ENCODE measurements at regions not wholly inside any gene's neighbourhood (a gene's known extent, or its start where the extent isn't known, plus 50 kb on each side); places are given as distances from the start of the nearest gene placed in this dataset.

DNA sequence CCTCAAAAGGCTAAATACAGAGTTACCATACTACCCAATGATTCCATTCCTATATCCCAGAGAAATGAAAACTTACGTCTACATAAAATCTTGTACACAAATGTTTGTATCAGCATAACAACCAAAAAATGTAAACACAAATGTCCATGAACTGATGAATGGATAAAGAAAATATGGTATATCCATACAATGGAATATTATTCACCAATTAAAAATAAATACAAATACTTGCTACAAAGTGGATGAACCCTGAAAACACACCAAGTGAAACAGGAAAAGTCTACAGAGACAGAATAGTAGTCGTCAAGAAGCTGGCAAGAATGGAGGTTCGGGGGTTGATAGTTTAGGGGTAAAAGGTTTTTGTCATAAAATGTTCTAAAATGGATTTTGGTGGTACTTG is 54.0 kb upstream of the ANKRD28 start:
- no peak overlapping the region for H3K4me3 ChIP-seq (ENCODE audit: low read length in 2 of 2)
- no peak overlapping the region for H3K27ac ChIP-seq (ENCODE audit: low read depth in 1 of 2, low read length in 2 of 2)
- intact Hi-C loops (cut with DNase I) = no loop called here
- DNase-seq (no peak), ATAC-seq (ENCODE audit: low FRiP score) (no peak)
- no peaks in the 10 kb centered on the region for H3K4me1 ChIP-seq (ENCODE audit: control insufficient read depth in 1 of 2, insufficient read depth in 2 of 2, low read length in 2 of 2)
- no peaks in the 10 kb centered on the region for H3K27me3 ChIP-seq (ENCODE audit: control insufficient read depth in 1 of 2, insufficient read depth in 2 of 2, low read length in 1 of 2)
- H3K36me3 ChIP-seq (ENCODE audit: control insufficient read depth in 1 of 2, insufficient read depth in 2 of 2, low read length in 1 of 2) = no peaks in the 10 kb centered on the region
- H3K9me3 ChIP-seq (ENCODE audit: control insufficient read depth, low read length) = no peaks in the 10 kb centered on the region
- 97% methylated on average over 3 of the region's 3 CpGs for WGBS, 2 donors

DNA sequence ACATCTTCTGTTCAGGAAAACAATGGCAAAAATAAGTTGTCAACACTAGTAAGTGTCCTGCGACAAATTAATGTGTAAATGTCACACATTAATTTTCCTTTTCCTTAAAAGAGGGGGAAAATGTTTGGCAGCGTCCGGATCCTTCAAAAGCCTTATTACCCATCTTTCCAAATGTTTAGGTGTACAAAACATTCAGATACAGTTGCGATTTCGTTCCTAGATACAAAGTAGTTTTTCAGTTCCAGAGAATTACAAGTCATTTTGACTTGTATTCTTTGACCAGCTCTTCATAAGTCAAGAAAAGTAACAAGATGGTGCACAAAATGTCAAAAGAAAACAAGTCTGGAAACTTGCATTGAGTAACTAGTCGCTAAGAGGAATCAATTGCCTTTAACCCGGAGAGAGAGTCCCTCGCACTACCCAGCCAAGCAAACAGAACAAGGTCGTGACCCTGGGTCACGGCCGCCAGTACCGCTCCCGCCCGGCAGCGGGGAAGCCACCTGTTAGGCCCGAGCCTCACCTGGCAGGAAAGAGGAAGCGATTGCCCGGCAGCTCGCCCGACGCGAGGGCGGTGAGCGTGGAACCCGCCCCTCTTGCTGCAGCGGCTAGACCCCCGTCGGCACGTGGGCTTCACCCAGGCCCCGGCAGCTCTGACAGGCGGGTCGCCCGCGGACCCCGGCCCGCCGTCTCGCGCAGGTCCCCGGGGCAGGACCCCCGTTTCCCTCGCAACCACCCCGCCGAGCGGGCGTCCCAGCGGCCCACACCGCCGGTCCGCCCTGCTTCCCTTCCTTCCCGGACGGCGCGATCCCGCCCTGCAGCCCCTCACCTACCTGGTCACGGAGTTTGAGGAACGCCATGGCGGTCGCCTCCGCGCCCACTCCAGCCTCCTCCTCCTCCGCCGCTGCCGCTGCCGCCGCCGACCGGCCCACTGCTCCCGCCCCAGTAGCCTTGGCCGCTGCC is 61.0 kb upstream of the ANKRD28 start:
- ATAC-seq (ENCODE audit: low FRiP score) (peak; percentile 34), DNase-seq (peak; percentile 57 to 78)
- Histone ChIP-seq H3K4me3 (ENCODE audit: low read length in 2 of 2) (peak overlapping the region; percentile 79 to 82), H3K27ac (ENCODE audit: low read depth in 1 of 2, low read length in 2 of 2) (no peak overlapping the region), H3K4me1 (ENCODE audit: control insufficient read depth in 1 of 2, insufficient read depth in 2 of 2, low read length in 2 of 2) (no peaks in the 10 kb centered on the region), H3K27me3 (ENCODE audit: control insufficient read depth in 1 of 2, insufficient read depth in 2 of 2, low read length in 1 of 2) (no peaks in the 10 kb centered on the region), H3K36me3 (ENCODE audit: control insufficient read depth in 1 of 2, insufficient read depth in 2 of 2, low read length in 1 of 2) (no peaks in the 10 kb centered on the region), H3K9me3 (ENCODE audit: control insufficient read depth, low read length) (no peaks in the 10 kb centered on the region)
- WGBS, 2 donors = 5 to 6% methylated on average over 47 to 70 of the region's 70 CpGs
- intact Hi-C loops (cut with DNase I) = loop anchor here in 1 of 2 donors (5.0 kb wide), 1 partner anchor 33 kb away; no protein-coding TSS in a partner anchor

DNA sequence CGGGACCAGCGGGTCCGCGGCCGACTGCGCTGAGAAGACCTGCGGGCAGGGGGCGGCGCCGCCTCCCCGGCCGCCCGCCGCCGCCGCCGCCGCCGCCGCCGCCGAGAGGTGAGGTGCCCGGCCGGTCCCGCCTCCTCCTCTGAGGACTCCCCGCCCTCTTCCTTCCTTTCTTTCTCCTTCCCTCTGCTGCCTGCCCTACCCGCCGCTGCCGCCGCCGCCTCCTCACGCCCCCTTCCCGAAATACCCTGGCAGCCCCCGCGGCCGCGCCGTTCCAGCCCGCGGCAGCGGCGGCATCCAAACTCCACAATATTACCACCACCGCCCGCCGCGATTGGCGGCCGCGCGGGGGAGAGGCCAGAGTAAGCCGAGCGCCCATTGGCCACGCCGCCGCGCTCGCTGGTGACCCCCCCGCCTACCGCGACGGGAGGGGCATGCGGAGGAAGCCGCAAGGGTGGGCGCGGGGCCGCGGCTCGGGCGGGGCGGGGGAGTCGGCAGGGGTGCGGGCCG is 61.8 kb upstream of the ANKRD28 start:
- no peaks in the 10 kb centered on the region for H3K27me3 ChIP-seq (ENCODE audit: control insufficient read depth in 1 of 2, insufficient read depth in 2 of 2, low read length in 1 of 2)
- WGBS, 2 donors = 1% methylated on average over 33 to 73 of the region's 73 CpGs
- ATAC-seq (ENCODE audit: low FRiP score) = peak; percentile 95
- peak; percentile 84 to 94 for DNase-seq
- no peaks in the 10 kb centered on the region for H3K9me3 ChIP-seq (ENCODE audit: control insufficient read depth, low read length)
- H3K27ac ChIP-seq (ENCODE audit: low read depth in 1 of 2, low read length in 2 of 2) = no peak overlapping the region
- H3K36me3 ChIP-seq (ENCODE audit: control insufficient read depth in 1 of 2, insufficient read depth in 2 of 2, low read length in 1 of 2) = no peaks in the 10 kb centered on the region
- intact Hi-C loops (cut with DNase I) = loop anchor here in 1 of 2 donors (5.0 kb wide), 1 partner anchor 33 kb away; no protein-coding TSS in a partner anchor
- no peaks in the 10 kb centered on the region for H3K4me1 ChIP-seq (ENCODE audit: control insufficient read depth in 1 of 2, insufficient read depth in 2 of 2, low read length in 2 of 2)
- peak overlapping the region; percentile 79 to 82 for H3K4me3 ChIP-seq (ENCODE audit: low read length in 2 of 2)

DNA sequence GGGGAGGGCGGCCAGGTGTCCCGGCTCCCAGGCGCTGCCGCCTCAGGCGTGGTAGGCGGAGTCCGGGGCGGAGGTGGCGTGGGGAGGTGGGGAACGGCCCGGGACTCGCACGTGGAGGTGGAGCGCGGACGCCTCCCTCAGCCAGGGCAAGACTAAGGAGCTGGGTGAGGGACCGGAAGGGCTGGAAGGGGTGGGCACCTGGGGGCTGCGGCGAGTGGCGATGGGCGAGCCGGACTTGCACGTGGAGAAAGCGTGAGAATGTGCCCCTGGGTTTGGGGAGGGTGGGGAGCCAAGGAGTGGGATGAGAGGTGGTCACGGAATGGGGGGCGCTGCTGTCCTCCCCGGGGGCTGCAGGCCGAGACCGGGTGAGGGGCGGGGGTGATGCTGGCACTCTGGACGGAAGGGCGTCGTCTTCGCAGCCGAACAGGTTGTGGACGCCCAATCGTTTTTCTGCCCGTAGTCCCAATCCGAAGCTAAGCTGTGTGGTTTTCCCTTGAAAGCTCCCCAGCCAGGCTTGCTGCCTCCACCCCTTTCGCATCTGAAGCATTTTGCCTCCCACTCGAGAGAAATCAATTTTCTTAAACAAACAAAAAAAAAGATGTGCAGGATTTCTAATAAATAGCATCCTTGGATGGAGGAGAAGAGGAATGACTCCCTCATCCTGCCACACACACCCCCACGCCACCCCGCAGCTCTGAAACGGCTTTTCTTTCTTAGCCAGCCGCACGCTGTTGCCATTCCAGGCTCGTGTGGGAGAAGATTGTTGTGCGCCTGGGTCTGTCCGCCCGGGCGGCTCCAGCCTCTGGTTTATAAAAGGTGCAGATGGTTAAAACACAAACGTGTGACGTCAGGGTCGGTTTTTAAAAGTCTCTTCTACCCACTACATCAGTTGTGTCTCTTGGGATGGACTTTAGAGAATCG is 62.5 kb upstream of the ANKRD28 start:
- no peaks in the 10 kb centered on the region for H3K4me1 ChIP-seq (ENCODE audit: control insufficient read depth in 1 of 2, insufficient read depth in 2 of 2, low read length in 2 of 2)
- intact Hi-C loops (cut with DNase I) = no loop called here
- no peaks in the 10 kb centered on the region for H3K9me3 ChIP-seq (ENCODE audit: control insufficient read depth, low read length)
- peak overlapping the region; percentile 79 to 82 for H3K4me3 ChIP-seq (ENCODE audit: low read length in 2 of 2)
- ATAC-seq (ENCODE audit: low FRiP score) (peak; percentile 83), DNase-seq (peak; percentile 61 to 78)
- no peaks in the 10 kb centered on the region for H3K27me3 ChIP-seq (ENCODE audit: control insufficient read depth in 1 of 2, insufficient read depth in 2 of 2, low read length in 1 of 2)
- 0 to 1% methylated on average over 45 to 55 of the region's 55 CpGs for WGBS, 2 donors
- peak overlapping the region in 1 of 2 donors; percentile 24 for H3K27ac ChIP-seq (ENCODE audit: low read depth in 1 of 2, low read length in 2 of 2)
- H3K36me3 ChIP-seq (ENCODE audit: control insufficient read depth in 1 of 2, insufficient read depth in 2 of 2, low read length in 1 of 2) = no peaks in the 10 kb centered on the region

DNA sequence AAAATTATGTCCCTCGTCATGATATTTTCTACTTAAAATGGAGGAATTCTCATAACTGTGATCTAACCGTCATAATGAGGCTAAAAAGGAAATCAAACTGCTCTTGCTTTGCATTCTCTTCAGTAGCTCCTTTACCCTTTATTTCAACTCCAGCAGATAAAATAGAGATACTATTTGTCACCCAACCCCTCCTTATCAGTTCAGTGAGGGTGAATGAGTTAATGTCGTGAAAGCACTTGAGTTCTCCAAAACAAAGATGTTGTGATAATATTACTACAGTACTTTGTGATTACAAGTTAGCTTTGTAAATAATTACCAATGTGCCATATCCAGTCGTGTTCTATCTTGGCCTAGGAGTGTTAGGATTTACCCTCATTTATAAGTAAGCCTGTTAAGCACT is 63.4 kb upstream of the ANKRD28 start:
- no peak for ATAC-seq (ENCODE audit: low FRiP score)
- no peaks in the 10 kb centered on the region for H3K9me3 ChIP-seq (ENCODE audit: control insufficient read depth, low read length)
- no peak overlapping the region for H3K27ac ChIP-seq (ENCODE audit: low read depth in 1 of 2, low read length in 2 of 2)
- H3K4me1 ChIP-seq (ENCODE audit: control insufficient read depth in 1 of 2, insufficient read depth in 2 of 2, low read length in 2 of 2) = no peaks in the 10 kb centered on the region
- no peaks in the 10 kb centered on the region for H3K36me3 ChIP-seq (ENCODE audit: control insufficient read depth in 1 of 2, insufficient read depth in 2 of 2, low read length in 1 of 2)
- no peak overlapping the region for H3K4me3 ChIP-seq (ENCODE audit: low read length in 2 of 2)
- 50 to 61% methylated on average over 4 of the region's 4 CpGs for WGBS, 2 donors
- intact Hi-C loops (cut with DNase I) = no loop called here
- no peaks in the 10 kb centered on the region for H3K27me3 ChIP-seq (ENCODE audit: control insufficient read depth in 1 of 2, insufficient read depth in 2 of 2, low read length in 1 of 2)
- DNase-seq = no peak

DNA sequence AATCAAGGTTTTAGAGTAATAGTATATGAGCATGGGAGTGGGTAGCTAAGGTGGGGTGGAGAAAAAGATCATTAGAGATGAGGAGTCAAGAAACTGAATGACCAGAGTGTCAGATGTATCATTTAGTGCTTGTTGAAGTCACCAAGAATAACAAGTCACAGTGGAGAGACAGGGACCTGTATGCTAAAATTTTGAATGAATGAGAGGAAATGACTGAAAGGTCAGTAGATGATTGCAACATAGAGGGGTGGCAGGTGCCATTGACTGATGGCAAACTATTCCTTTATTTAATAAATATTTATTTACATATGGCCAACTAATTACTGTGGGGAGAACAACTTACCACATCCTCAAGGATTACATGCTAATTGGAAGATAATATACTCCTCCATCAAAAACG is 75.0 kb upstream of the ANKRD28 start:
- Histone ChIP-seq H3K9me3 (ENCODE audit: control insufficient read depth, low read length) (no peaks in the 10 kb centered on the region), H3K4me3 (ENCODE audit: low read length in 2 of 2) (no peak overlapping the region), H3K27me3 (ENCODE audit: control insufficient read depth in 1 of 2, insufficient read depth in 2 of 2, low read length in 1 of 2) (no peaks in the 10 kb centered on the region), H3K27ac (ENCODE audit: low read depth in 1 of 2, low read length in 2 of 2) (no peak overlapping the region), H3K4me1 (ENCODE audit: control insufficient read depth in 1 of 2, insufficient read depth in 2 of 2, low read length in 2 of 2) (no peaks in the 10 kb centered on the region), H3K36me3 (ENCODE audit: control insufficient read depth in 1 of 2, insufficient read depth in 2 of 2, low read length in 1 of 2) (no peaks in the 10 kb centered on the region)
- WGBS, 2 donors = 77 to 87% methylated on average over 1 of the region's 1 CpG
- ATAC-seq (ENCODE audit: low FRiP score) (no peak), DNase-seq (no peak)
- intact Hi-C loops (cut with DNase I) = no loop called here

DNA sequence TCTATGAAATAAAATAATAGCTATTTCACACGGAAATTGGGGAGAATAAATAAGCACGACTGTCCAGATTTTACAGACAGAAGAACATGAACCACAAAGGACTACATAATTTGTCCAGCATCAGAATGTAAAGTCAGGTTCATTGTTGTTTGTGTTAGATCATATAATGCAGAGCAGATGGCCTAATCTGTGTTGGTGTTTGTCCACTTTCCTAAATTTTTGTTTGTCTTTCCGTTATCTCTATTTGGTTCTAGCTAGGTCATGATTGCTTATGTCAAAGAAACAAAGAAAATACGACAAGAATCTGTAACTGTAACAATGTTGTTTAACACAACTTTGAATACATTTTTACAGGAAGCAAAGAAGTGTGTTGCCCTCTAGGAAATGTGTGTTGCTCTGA is 75.6 kb upstream of the ANKRD28 start:
- ATAC-seq (ENCODE audit: low FRiP score) (no peak), DNase-seq (no peak)
- no peaks in the 10 kb centered on the region for H3K27me3 ChIP-seq (ENCODE audit: control insufficient read depth in 1 of 2, insufficient read depth in 2 of 2, low read length in 1 of 2)
- H3K4me3 ChIP-seq (ENCODE audit: low read length in 2 of 2) = no peak overlapping the region
- no peaks in the 10 kb centered on the region for H3K9me3 ChIP-seq (ENCODE audit: control insufficient read depth, low read length)
- no peak overlapping the region for H3K27ac ChIP-seq (ENCODE audit: low read depth in 1 of 2, low read length in 2 of 2)
- no peaks in the 10 kb centered on the region for H3K36me3 ChIP-seq (ENCODE audit: control insufficient read depth in 1 of 2, insufficient read depth in 2 of 2, low read length in 1 of 2)
- H3K4me1 ChIP-seq (ENCODE audit: control insufficient read depth in 1 of 2, insufficient read depth in 2 of 2, low read length in 2 of 2) = no peaks in the 10 kb centered on the region
- intact Hi-C loops (cut with DNase I) = no loop called here
- 52 to 70% methylated on average over 4 of the region's 4 CpGs for WGBS, 2 donors

DNA sequence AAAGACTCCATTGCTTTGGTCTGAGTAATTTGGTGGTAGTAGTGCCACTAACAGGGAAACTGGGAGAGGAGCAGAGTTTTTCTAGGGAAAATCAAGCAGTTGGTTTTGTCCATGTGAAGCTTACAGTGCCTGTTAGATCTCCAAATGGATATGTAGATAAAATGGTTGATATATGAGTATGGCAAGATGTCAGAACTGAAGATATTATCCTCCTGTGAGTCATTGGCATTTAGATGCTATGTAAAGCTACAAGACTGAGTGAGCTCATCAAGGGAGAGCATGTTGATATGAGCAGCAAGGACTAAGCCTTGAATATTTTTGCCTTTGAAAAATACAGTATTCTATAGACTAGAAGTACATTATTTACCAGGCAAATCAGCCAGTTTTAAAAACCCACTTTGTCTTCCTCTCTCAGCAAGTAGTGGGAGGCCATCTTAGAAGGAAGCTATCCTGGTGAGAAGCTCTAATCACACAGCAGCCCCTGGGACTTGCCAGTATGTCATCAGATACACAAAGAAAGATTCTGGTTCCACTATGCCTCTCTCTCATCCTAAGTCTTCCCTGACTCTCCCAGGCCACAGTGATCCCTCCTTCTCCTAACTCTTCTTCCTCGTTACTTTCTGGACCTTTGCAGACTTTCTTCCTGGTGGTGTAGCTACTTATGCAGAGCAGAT is 77.4 kb upstream of the ANKRD28 start:
- H3K9me3 ChIP-seq (ENCODE audit: control insufficient read depth, low read length) = no peaks in the 10 kb centered on the region
- WGBS, 2 donors = 89 to 100% methylated on average over 1 of the region's 1 CpG
- intact Hi-C loops (cut with DNase I) = no loop called here
- no peak overlapping the region for H3K27ac ChIP-seq (ENCODE audit: low read depth in 1 of 2, low read length in 2 of 2)
- H3K36me3 ChIP-seq (ENCODE audit: control insufficient read depth in 1 of 2, insufficient read depth in 2 of 2, low read length in 1 of 2) = no peaks in the 10 kb centered on the region
- H3K27me3 ChIP-seq (ENCODE audit: control insufficient read depth in 1 of 2, insufficient read depth in 2 of 2, low read length in 1 of 2) = no peaks in the 10 kb centered on the region
- H3K4me3 ChIP-seq (ENCODE audit: low read length in 2 of 2) = no peak overlapping the region
- DNase-seq (no peak), ATAC-seq (ENCODE audit: low FRiP score) (no peak)
- H3K4me1 ChIP-seq (ENCODE audit: control insufficient read depth in 1 of 2, insufficient read depth in 2 of 2, low read length in 2 of 2) = no peaks in the 10 kb centered on the region
